Neural progenitor cell (in vitro differentiated cells): ENCODE measurements at regions not wholly inside any gene's neighbourhood (a gene's known extent, or its start where the extent isn't known, plus 50 kb on each side); places are given as distances from the start of the nearest gene placed in this dataset.

Experiments
- CTCF ChIP-seq: fragments of 200-600 bp; sonication (generic); IDR thresholded peaks from 2 replicates; pipeline ENCODE4 v1.5.1; 2017; ENCODE audit warnings: antibody characterized with exemption, mild to moderate bottlenecking
- EZH2phosphoT487 ChIP-seq: fragments of 200-600 bp; sonication (generic); IDR thresholded peaks from 2 replicates; pipeline ENCODE4 v1.6.1; 2017; ENCODE audit warnings: antibody characterized with exemption

GRCh38 chr12:118763234-118763633 is 218.1 kb upstream of the SRRM4 start:
- no peak for TF ChIP-seq CTCF
- TF ChIP-seq EZH2phosphoT487, result no peak
